Caco-2 (cell line): ENCODE measurements at regions not wholly inside any gene's neighbourhood (a gene's known extent, or its start where the extent isn't known, plus 50 kb on each side); places are given as distances from the start of the nearest gene placed in this dataset.

ENCODE experiments used
- BruUV-seq: library from RNA; stranded (reverse); fragments of 400-500 nt; replicated peaks from 2 replicates; lab custom pipeline; 2021; lab: Mats Ljungman, UMichigan
- CTCF ChIA-PET: fragments of 300-600 bp; sonication (Branson Sonifier 250); formaldehyde crosslinking; loops from one replicate; lab custom pipeline; 2022; ENCODE audit warnings: antibody characterized with exemption; lab: Charles Lee
- POLR2A ChIA-PET: fragments of 300-600 bp; sonication (Branson Sonifier 250); formaldehyde crosslinking; loops from one replicate; lab custom pipeline; 2022; ENCODE audit warnings: antibody characterized with exemption; lab: Charles Lee
- DNase-seq, 2 experiments: peaks; one replicate each; pipeline versions ENCODE4 v3.0.0 to v3.0.0-alpha.2; 2020 to 2022
- H3K27me3 ChIP-seq: replicated peaks from 2 replicates; pipeline ENCODE4 v1.6.0; 2011; ENCODE audit warnings: low read length; ENCODE audit not compliant: control insufficient read depth, insufficient read depth
- H3K36me3 ChIP-seq: 2 replicates; pipeline ENCODE4 v1.5.1; 2011; ENCODE audit warnings: low read length; ENCODE audit not compliant: control insufficient read depth, insufficient read depth
- H3K4me1 ChIP-seq: fragments of 250-450 bp; sonication (Bioruptor Pico); 2 replicates; pipeline ENCODE4 v1.5.1; 2020; ENCODE audit warnings: mild to moderate bottlenecking
- H3K4me3 ChIP-seq: 2 replicates; pipeline ENCODE4 v1.5.1; 2011; ENCODE audit warnings: low read depth, mild to moderate bottlenecking, control low read depth, low read length
- H3K9me3 ChIP-seq: fragments of 250-450 bp; sonication (Bioruptor Pico); 2 replicates; pipeline ENCODE4 v1.5.1; 2020; ENCODE audit warnings: mild to moderate bottlenecking, moderate library complexity
- H3K27ac Mint-ChIP-seq: one replicate; pipeline ENCODE4 v1.8.0; 2022; ENCODE audit warnings: mixed read lengths; ENCODE audit not compliant: unreplicated experiment
- H3K27me3 Mint-ChIP-seq: one replicate; pipeline ENCODE4 v1.8.0; 2022; ENCODE audit warnings: mixed read lengths; ENCODE audit not compliant: insufficient read depth, unreplicated experiment
- H3K36me3 Mint-ChIP-seq: one replicate; pipeline ENCODE4 v1.8.0; 2022; ENCODE audit warnings: mild to moderate bottlenecking, mixed read lengths; ENCODE audit not compliant: insufficient read depth, unreplicated experiment
- H3K4me1 Mint-ChIP-seq: one replicate; pipeline ENCODE4 v1.8.0; 2022; ENCODE audit warnings: low read depth, mixed read lengths; ENCODE audit not compliant: unreplicated experiment
- H3K4me3 Mint-ChIP-seq: one replicate; pipeline ENCODE4 v1.8.0; 2022; ENCODE audit warnings: mild to moderate bottlenecking, moderate library complexity, mixed read lengths; ENCODE audit not compliant: unreplicated experiment
- H3K9me3 Mint-ChIP-seq: one replicate; pipeline ENCODE4 v1.8.0; 2022; ENCODE audit warnings: mixed read lengths; ENCODE audit not compliant: unreplicated experiment
- intact Hi-C: fragments of 100-400 bp; cut with micrococcal nuclease; formaldehyde crosslinking; loops from one replicate; pipeline ENCODE4 v1.10.0; 2022; ENCODE audit not compliant: unreplicated experiment
- TF ChIP-seq, protein P1 (sequence below), 2 experiments: fragments of 200-600 bp in 1 of 2; IDR thresholded peaks; 1 replicate in 1 of 2; 2 replicates in 1 of 2; pipeline versions ENCODE4 v1.5.1 to v1.8.0; 2011 to 2022; ENCODE audit warnings: antibody characterized with exemption in 1 of 2, control low read depth in 1 of 2, inconsistent platforms in 1 of 2, low read depth in 1 of 2, low read length in 1 of 2, mild to moderate bottlenecking in 1 of 2, moderate library complexity in 1 of 2; ENCODE audit not compliant: insufficient read depth in 1 of 2, severe bottlenecking in 1 of 2, unreplicated experiment in 1 of 2

DNA sequence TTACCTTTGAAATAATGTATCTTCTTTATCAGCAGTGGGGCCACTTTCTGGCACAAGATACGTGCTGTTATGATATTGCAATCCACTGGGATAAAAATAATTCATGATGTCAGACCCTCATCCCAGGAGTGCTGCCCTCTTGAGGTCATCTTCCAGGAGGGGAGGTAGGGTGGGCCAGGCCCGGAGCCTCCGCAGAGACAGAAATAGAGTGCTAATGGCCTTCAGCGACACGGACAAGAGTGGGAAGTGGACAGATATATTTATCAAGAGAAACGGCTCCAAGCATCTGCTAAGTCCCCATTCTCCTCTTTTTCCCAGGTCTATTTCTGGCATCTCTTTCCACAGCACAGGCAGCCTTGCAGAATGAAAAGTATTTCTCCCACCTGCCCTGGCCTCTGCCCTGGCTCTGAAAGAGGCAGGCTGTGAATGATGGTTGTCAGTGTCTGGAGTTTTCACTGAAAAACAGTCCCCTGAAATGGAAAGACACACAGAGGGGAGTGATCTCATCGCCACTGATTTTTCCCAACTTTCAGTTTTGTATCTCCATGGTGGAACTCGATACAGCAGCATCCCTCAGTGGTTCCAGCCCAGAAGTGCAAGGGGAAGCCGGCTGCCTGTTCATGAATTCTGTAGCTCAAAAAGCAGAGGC, 251.7 kb upstream of the MYO3A start:
- H3K4me3 Mint-ChIP-seq, result no peak overlapping the region
- no peaks in the 10 kb centered on the region for H3K9me3 ChIP-seq
- no TSS peak for BruUV-seq
- H3K4me1 Mint-ChIP-seq, result no peaks in the 10 kb centered on the region
- H3K9me3 Mint-ChIP-seq, result no peaks in the 10 kb centered on the region
- no peaks in the 10 kb centered on the region for H3K27me3 ChIP-seq
- TF ChIP-seq, protein P1, sequence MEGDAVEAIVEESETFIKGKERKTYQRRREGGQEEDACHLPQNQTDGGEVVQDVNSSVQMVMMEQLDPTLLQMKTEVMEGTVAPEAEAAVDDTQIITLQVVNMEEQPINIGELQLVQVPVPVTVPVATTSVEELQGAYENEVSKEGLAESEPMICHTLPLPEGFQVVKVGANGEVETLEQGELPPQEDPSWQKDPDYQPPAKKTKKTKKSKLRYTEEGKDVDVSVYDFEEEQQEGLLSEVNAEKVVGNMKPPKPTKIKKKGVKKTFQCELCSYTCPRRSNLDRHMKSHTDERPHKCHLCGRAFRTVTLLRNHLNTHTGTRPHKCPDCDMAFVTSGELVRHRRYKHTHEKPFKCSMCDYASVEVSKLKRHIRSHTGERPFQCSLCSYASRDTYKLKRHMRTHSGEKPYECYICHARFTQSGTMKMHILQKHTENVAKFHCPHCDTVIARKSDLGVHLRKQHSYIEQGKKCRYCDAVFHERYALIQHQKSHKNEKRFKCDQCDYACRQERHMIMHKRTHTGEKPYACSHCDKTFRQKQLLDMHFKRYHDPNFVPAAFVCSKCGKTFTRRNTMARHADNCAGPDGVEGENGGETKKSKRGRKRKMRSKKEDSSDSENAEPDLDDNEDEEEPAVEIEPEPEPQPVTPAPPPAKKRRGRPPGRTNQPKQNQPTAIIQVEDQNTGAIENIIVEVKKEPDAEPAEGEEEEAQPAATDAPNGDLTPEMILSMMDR (IDR thresholded peaks at IDR 0.05; ENCODE audit: insufficient read depth in 1 of 2, low read depth in 1 of 2, low read length in 1 of 2, severe bottlenecking in 1 of 2, unreplicated experiment in 1 of 2), result peak in 1 of 2 experiments; percentile 52
- H3K36me3 Mint-ChIP-seq, result no peaks in the 10 kb centered on the region
- DNase-seq, result peak in 1 of 2 experiments; percentile 26
- peaks cover 9% of the 10 kb centered on the region for H3K27me3 Mint-ChIP-seq
- H3K4me1 ChIP-seq, result no peaks in the 10 kb centered on the region
- intact Hi-C loops, result loop anchor here (1.0 to 5.0 kb wide), 2 partner anchors 160 to 569 kb away; no protein-coding TSS in a partner anchor
- ChIA-PET POLR2A (interaction anchor here (0.6 kb wide), 1 partner anchor 170 kb away, joined by 3 read pairs; no protein-coding TSS in a partner anchor), CTCF (interaction anchor here (0.5 kb wide), 1 partner anchor 989 kb away, joined by 3 read pairs; no protein-coding TSS in a partner anchor)
- no peak overlapping the region for H3K27ac Mint-ChIP-seq
- no peaks in the 10 kb centered on the region for H3K36me3 ChIP-seq
- H3K4me3 ChIP-seq, result no peak overlapping the region

DNA sequence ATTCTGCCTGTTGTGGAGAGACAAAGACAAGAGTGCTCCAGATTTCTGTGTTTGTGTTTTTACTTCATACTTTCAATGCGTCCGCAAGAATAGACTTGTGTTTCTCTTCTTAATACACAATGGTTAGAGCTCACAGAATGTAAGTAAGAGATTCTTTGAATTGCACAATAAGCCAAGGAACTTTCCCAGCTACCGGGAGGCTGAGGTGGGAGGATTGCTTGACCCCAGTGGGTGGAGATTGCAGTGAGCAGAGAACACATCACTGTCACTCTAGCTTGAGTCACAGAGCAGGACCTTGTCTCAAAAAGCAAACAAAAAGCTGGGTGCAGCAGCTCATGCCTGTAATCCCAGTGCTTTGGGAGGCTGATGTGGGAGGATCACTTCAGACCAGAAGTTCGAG, 250.7 kb upstream of the MYO3A start:
- H3K9me3 ChIP-seq, result no peaks in the 10 kb centered on the region
- DNase-seq, result no peak
- TF ChIP-seq, protein P1 (IDR thresholded peaks at IDR 0.05; ENCODE audit: insufficient read depth in 1 of 2, low read depth in 1 of 2, low read length in 1 of 2, severe bottlenecking in 1 of 2, unreplicated experiment in 1 of 2), result no peak
- Mint-ChIP-seq H3K4me1 (no peaks in the 10 kb centered on the region), H3K36me3 (no peaks in the 10 kb centered on the region), H3K4me3 (no peak overlapping the region), H3K27ac (no peak overlapping the region), H3K9me3 (no peaks in the 10 kb centered on the region), H3K27me3 (peaks cover 9% of the 10 kb centered on the region)
- no peaks in the 10 kb centered on the region for H3K27me3 ChIP-seq
- CTCF ChIA-PET, result no interaction called here
- no TSS peak for BruUV-seq
- H3K4me3 ChIP-seq, result no peak overlapping the region
- no peaks in the 10 kb centered on the region for H3K36me3 ChIP-seq
- intact Hi-C loops, result loop anchor here (5.0 kb wide), 1 partner anchor 161 kb away; no protein-coding TSS in a partner anchor
- H3K4me1 ChIP-seq, result no peaks in the 10 kb centered on the region
- POLR2A ChIA-PET, result no interaction called here

DNA sequence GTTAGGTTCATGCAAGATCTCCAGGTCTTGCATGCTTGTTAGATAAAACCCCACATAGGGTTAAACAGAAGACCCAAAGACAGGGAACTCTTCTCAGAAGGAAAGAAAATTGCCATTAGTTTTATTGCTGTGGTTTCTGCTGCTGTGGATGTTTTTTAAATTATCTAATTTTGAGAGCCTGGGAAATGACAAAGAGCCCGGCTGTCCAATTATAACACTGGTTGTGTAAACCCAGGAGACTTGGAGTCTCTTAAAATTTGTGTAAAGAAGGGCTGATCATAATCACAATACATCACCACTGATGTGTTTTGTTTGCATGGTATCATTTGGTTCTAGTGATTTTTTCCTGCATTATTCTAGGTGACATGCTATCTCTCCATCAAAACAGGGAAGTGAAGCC, 246.5 kb upstream of the MYO3A start:
- intact Hi-C loops, result no loop called here
- Mint-ChIP-seq H3K27me3 (peaks cover 17% of the 10 kb centered on the region), H3K9me3 (no peaks in the 10 kb centered on the region), H3K36me3 (no peaks in the 10 kb centered on the region), H3K4me1 (no peaks in the 10 kb centered on the region), H3K27ac (no peak overlapping the region), H3K4me3 (no peak overlapping the region)
- H3K4me3 ChIP-seq, result no peak overlapping the region
- BruUV-seq, result no TSS peak
- DNase-seq, result no peak
- TF ChIP-seq, protein P1 (IDR thresholded peaks at IDR 0.05; ENCODE audit: insufficient read depth in 1 of 2, low read depth in 1 of 2, low read length in 1 of 2, severe bottlenecking in 1 of 2, unreplicated experiment in 1 of 2), result no peak
- CTCF ChIA-PET, result no interaction called here
- H3K9me3 ChIP-seq, result no peaks in the 10 kb centered on the region
- H3K27me3 ChIP-seq, result no peaks in the 10 kb centered on the region
- POLR2A ChIA-PET, result no interaction called here
- H3K4me1 ChIP-seq, result no peaks in the 10 kb centered on the region
- H3K36me3 ChIP-seq, result no peaks in the 10 kb centered on the region
